WTC11 (cell line): ENCODE measurements at regions not wholly inside any gene's neighbourhood (a gene's known extent, or its start where the extent isn't known, plus 50 kb on each side); places are given as distances from the start of the nearest gene placed in this dataset.

Experiments
- CBFB ChIP-seq: sonication (generic); formaldehyde crosslinking; IDR thresholded peaks from 2 replicates; pipeline ENCODE4 v1.8.1; 2022; ENCODE audit warnings: mild to moderate bottlenecking, low read depth, missing genetic modification reagents
- CTCF ChIP-seq: fragments of 200-600 bp; IDR thresholded peaks from 2 replicates; pipeline ENCODE4 v1.8.0; 2022; ENCODE audit warnings: antibody characterized with exemption
- E2F5 ChIP-seq: sonication (generic); formaldehyde crosslinking; IDR thresholded peaks from 2 replicates; pipeline ENCODE4 v1.8.1; 2022; ENCODE audit warnings: mild to moderate bottlenecking, moderate library complexity, missing genetic modification reagents
- ETV6 ChIP-seq: sonication (generic); formaldehyde crosslinking; IDR thresholded peaks from 2 replicates; pipeline ENCODE4 v1.8.1; 2022; ENCODE audit warnings: mild to moderate bottlenecking, missing genetic modification reagents
- OVOL2 ChIP-seq: fragments of 250-450 bp; sonication (Bioruptor Pico); IDR thresholded peaks from 2 replicates; pipeline ENCODE4 v1.9.0; 2021; ENCODE audit warnings: mild to moderate bottlenecking, borderline replicate concordance
- SP1 ChIP-seq: sonication (generic); formaldehyde crosslinking; conservative IDR thresholded peaks from 2 replicates; pipeline ENCODE4 v1.8.1; 2022; ENCODE audit warnings: missing genetic modification reagents
- ZNF232 ChIP-seq: sonication (generic); formaldehyde crosslinking; IDR thresholded peaks from 2 replicates; pipeline ENCODE4 v1.8.0; 2022; ENCODE audit warnings: mild to moderate bottlenecking, missing genetic modification reagents
- ZNF416 ChIP-seq: fragments of 250-450 bp; sonication (Bioruptor Pico); IDR thresholded peaks from 2 replicates; pipeline ENCODE4 v1.9.0; 2021; ENCODE audit warnings: mild to moderate bottlenecking, inconsistent platforms
- ZNF512 ChIP-seq: sonication (generic); formaldehyde crosslinking; IDR thresholded peaks from 2 replicates; pipeline ENCODE4 v1.8.1; 2022; ENCODE audit warnings: missing genetic modification reagents, borderline replicate concordance

GRCh38 chr2:217452928-217453327 is 549.9 kb downstream of the TNS1 start:
- TF ChIP-seq E2F5 = no peak
- no peak for TF ChIP-seq CTCF
- TF ChIP-seq SP1 (CRISPR knock-in tag) = no peak
- no peak for TF ChIP-seq ZNF512 (CRISPR knock-in tag)
- TF ChIP-seq ZNF416 (CRISPR knock-in tag) = no peak
- TF ChIP-seq OVOL2 (CRISPR knock-in tag) = no peak
- no peak for TF ChIP-seq CBFB (CRISPR knock-in tag)
- no peak for TF ChIP-seq ETV6
- TF ChIP-seq ZNF232 (CRISPR knock-in tag) = no peak
